IPS-NIHi11 (cell line): ENCODE measurements at regions not wholly inside any gene's neighbourhood (a gene's known extent, or its start where the extent isn't known, plus 50 kb on each side); places are given as distances from the start of the nearest gene placed in this dataset.
"Not testable (repeated sequence)": the region's sequence is repeated elsewhere in the genome, so short reads cannot be mapped to it uniquely, and the experiment has no call there.

Experiments
- DNase-seq: peaks from one replicate; pipeline ENCODE4 v3.0.0; 2012; ENCODE audit warnings: mixed read lengths, low spot score

- DNase-seq, result no peak
Measured at GRCh38 chr2:65952966-65953761, 481.8 kb upstream of the MEIS1 start.

- no peak for DNase-seq
Measured at GRCh38 chr2:65944213-65944612, 490.7 kb upstream of the MEIS1 start.

DNA sequence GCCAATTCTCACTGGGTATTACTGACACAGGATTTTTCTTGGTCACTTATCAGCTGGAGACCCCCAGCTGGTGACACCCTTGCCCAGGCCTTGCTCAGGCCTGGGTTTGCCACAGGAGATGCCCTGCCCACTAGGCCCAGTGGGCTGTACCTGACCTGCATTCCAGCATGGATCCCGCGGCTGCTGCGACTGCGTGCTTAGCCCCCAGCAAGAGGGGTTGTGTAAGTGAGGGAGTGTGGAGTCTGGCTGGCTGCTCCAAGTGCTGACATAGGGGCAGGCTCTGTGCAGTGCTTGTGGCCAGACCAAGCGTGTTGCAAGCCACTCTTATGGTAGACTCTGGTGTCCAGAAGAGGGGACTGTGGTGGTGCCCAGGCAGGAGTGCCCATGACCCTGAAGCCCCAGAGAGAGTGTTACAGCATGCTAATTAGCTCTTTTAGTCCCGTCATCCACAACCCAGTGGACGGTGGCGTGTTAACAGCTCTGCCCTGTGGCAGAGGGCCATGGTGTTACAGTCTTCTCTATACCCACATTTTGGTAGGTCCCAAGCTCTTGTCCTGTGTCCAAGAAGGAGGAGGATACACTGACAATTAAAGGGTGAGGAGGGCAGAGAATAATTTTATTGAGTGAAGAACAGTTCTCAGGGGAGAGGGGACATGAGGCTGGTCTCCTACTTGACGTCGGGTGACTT, 491.7 kb upstream of the MEIS1 start:
- DNase-seq, result no peak

- DNase-seq, result no peak
Measured at GRCh38 chr2:65940856-65941255, 494.1 kb upstream of the MEIS1 start.

- no peak for DNase-seq
Measured at GRCh38 chr2:65939687-65940086, 495.2 kb upstream of the MEIS1 start.

DNA sequence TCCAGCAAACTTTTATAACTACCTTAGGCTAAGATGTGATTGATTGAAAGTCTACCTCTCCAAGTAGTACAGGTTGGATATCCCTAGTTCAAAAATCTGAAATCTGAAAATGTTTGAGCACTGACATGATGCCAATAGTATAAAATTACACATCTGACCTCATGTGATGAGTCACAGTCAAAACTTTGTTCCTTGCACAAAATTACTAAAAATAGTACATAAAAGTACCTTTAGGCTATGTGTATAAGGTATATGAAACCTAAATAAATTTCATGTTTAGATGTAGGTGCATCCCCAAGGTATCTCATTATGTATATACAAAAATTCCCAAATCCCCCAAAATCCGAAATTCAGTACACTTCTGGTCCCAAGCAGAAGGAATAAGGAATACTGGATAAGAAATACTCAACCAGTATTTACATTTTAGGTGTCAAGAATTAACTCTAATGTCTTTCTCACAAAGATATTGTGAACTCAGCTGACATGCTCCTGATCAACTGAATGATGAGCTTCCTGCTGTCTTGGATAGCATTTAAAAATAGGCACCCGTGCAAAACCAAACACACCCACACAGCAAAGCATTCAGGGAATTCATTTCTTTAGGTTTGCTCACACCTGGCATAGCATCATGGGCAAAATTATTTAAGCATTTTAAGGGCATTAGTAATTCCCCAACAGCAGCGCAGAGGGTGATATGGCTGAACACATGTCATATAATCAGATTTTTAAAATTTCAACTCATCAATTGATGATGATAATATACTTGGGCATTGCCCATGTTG, 497.4 kb upstream of the MEIS1 start:
- DNase-seq, result no peak

GRCh38 chr2:65934992-65935629, 499.8 kb upstream of the MEIS1 start:
- DNase-seq, result no peak

DNA sequence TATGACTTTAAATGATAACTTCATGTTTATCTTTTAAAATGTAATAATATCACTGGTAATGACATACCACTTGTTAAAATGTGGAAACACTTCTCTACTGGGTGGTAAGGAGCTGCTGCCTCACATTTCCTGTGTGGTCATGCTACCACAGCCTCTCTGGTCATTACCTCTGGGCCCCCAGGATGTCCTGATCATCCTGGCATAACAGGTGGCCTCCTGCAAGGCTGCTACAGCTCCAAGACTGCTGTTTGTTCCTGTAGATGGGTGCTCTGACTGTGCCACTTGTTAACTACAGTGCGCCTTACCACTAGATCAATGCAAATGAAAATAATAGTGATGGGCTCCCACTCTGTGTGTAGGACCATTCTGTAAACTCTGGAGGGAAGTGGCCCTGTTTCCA, 500.2 kb upstream of the SPRED2 start:
- DNase-seq, result no peak

GRCh38 chr2:65931056-65931455, 498.7 kb upstream of the SPRED2 start:
- DNase-seq, result no peak

DNA sequence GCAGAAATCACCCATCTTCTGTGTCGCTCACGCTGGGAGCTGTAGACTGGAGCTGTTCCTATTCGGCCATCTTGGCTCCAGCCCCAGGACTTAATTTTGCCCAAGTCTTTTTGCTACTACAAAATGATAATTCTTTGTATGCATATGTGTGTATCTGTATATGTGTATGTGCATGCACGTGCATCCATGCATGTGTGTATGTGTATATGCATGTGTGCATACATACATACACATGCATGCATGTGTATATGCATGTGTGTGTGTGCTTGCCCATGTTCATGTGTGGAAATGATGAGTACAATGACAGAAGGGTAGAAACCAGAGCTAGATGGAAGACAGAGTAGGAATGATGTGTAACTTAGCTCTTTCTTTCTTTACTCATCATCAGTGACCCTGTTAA, 497.9 kb upstream of the SPRED2 start:
- no peak for DNase-seq

- DNase-seq, result not testable (repeated sequence)
Measured at GRCh38 chr2:65929664-65930063, 497.3 kb upstream of the SPRED2 start.

DNA sequence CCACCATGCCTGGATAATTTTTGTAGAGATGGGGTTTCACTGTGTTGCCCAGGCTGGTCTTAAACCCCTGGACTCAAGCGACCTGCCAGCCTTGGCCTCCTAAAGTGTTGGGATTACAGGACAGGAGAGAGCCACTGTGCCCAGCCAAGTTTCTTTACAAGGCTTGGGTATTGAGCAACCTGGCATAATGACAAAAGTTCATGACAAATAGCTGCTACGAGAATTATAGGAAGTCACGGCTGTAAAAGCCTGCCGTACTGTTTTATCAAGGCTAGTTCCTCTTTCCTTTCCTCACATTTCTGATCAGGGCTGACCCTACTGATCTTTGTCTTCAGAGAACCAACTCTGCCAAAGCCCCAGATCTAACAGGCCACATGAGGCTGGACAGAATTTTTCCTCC, 490.4 kb upstream of the SPRED2 start:
- DNase-seq, result no peak

DNA sequence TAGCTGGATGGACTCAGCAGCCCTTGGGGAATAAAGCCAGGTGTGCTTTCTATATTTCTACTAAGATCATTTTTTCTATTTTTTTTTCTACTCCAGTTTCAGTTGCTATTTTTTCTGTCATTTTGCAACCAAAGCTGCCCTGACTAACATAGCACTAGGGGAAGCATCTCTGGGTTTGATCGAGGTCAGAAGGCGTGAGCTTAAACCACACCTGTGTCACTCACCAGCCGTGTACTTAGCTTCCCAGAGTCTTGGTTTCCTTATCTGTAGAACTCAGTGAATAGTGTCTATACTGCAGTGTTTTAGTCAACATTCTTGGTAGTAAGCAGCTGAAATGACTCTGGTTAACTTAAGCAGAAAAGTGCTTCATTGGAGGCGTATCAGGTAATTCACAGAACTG, 489.6 kb upstream of the SPRED2 start:
- no peak for DNase-seq

- no peak for DNase-seq
Measured at GRCh38 chr2:65921116-65921515, 488.7 kb upstream of the SPRED2 start.

GRCh38 chr2:65920659-65921058, 488.3 kb upstream of the SPRED2 start:
- no peak for DNase-seq

DNA sequence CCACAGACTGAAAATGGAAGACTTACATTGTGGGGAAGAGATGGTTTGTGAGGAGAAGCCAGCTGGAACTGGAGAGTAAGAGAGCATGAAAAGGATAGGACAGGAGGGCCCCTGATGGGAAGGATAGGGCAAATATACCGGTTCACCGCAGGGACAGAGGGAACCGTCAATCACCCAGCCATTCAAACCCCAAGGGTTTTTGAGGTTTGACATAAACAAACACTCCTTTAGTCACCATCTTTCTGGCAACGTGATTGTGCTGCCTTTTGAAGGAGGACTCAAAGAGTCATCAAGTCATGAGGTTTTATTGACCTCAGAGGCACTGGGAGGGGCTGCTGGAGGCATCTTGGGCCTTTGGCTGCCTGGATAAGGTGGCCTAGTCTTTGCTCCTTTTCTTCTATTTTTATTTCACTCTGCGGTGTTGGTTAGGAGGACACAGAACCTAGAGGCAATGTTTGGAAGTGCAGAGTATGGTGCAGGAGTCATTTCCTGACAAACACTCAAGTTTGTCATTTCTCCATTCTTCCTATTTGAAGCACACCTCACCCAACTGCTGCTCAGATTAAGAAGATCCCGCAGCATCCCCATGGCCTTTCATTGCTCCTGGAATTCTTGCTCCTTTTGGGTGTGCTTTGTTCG, 487.3 kb upstream of the SPRED2 start:
- no peak for DNase-seq

DNA sequence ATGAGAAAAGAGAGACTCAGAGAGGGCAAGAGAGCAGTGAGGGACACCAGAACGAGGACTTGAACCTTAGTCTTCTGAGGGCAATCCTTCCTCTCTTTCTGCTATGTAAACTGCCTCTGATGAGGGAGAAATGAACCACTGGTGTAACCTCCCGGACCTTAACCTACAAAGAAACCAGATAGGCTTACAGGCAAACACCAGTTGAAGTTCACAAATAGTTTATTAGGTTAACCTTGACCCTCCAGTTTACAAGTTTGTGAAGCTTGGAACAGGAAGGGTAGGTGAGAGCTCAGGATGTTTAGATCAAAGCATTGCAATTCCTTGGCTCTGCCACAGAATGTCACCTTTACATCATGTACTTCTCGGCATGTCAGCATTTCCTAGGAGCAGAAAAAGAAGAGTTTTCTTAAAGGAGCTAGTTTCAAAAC, 486.4 kb upstream of the SPRED2 start:
- DNase-seq, result no peak

DNA sequence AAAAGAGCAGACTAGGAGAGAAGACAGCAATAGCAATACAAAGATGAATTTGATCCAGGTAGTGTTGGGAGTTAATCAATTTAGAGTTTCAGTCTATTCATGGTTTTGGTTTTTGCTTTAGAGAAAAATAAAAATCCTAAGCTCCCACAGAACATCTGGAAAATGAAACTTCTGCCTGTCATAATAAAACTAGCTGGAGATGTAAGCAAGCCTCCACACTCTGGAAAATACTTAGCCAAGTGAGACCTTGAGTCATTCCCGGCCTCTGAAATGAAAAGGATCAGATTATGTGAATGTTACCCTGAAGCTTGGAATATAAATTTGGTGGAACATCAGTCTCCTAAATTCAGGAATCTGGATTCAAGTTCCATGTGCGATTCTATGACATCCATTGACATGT, 485.6 kb upstream of the SPRED2 start:
- DNase-seq, result no peak

GRCh38 chr2:65916785-65917295, 484.4 kb upstream of the SPRED2 start:
- DNase-seq, result no peak

GRCh38 chr2:65916177-65916576, 483.8 kb upstream of the SPRED2 start:
- no peak for DNase-seq

GRCh38 chr2:65915273-65915672, 482.9 kb upstream of the SPRED2 start:
- DNase-seq, result no peak
